Fibroblast of lung (primary cell): ENCODE measurements at regions not wholly inside any gene's neighbourhood (a gene's known extent, or its start where the extent isn't known, plus 50 kb on each side); places are given as distances from the start of the nearest gene placed in this dataset.

Experiments used
- EZH2 ChIP-seq: IDR thresholded peaks from 2 replicates; pipeline ENCODE4 v1.5.1; 2012; ENCODE audit warnings: low read length, control low read depth, mild to moderate bottlenecking; ENCODE audit errors: missing control alignments
- TF ChIP-seq, protein P1 (sequence below), 2 donors: IDR thresholded peaks in 1 of 2; conservative IDR thresholded peaks in 1 of 2; 1 replicate in 1 of 2; 2 replicates in 1 of 2; pipeline ENCODE4 v1.5.1; 2011 to 2012; ENCODE audit warnings: low read length in 2 of 2, control low read depth in 1 of 2, inconsistent platforms in 1 of 2, low read depth in 1 of 2, mild to moderate bottlenecking in 1 of 2

DNA sequence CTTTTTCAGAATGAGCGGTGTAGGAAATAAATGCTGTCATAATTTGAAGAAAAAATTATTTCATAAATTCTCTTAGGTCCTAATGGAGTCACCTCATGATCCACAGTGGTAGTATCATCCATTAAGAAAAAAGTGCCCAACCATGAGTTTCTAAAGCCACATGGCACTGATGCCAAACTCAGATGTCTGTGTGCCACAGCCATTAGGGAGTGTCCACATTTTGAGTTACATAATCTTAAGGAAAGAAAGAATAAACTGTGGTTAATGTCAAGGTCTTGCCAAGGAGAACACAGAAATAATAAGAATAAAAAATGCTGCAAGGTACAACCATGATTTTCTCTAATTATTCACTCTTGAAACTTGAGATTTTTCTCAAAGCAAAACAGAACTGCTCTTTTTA lies 1101.8 kb downstream of the SORCS3 start:
- TF ChIP-seq, protein P1, sequence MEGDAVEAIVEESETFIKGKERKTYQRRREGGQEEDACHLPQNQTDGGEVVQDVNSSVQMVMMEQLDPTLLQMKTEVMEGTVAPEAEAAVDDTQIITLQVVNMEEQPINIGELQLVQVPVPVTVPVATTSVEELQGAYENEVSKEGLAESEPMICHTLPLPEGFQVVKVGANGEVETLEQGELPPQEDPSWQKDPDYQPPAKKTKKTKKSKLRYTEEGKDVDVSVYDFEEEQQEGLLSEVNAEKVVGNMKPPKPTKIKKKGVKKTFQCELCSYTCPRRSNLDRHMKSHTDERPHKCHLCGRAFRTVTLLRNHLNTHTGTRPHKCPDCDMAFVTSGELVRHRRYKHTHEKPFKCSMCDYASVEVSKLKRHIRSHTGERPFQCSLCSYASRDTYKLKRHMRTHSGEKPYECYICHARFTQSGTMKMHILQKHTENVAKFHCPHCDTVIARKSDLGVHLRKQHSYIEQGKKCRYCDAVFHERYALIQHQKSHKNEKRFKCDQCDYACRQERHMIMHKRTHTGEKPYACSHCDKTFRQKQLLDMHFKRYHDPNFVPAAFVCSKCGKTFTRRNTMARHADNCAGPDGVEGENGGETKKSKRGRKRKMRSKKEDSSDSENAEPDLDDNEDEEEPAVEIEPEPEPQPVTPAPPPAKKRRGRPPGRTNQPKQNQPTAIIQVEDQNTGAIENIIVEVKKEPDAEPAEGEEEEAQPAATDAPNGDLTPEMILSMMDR (conservative IDR thresholded peaks at IDR 0.05 in 1 of 2, IDR thresholded peaks at IDR 0.05 in 1 of 2; ENCODE audit: low read depth in 1 of 2, low read length in 2 of 2), result no peak
- TF ChIP-seq EZH2, result no peak
